ENCODE measurements at regions not wholly inside any gene's neighbourhood (a gene's known extent, or its start where the extent isn't known, plus 50 kb on each side); places are given as distances from the start of the nearest gene placed in this dataset.

DNA sequence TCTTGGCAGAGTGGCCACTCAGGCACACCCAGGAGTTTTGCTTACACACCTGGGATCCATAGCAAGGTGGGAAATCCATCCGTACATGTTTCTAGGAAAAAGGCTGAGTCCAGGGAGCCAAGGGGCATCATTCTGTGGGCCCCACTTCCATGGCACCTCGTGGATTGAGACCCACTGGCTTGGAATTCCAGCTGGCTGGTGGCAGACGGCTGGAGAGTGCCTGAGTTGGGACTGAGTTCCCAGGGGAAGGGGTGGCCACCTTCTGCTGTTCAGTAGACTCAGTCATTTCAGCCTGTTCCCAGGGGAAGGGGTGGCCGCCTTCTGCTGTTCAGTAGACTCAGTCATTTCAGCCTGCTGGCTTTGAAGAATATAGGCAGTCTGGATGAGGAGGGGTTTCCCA is 366.0 kb upstream of the GRIA3 start:
- no peaks in the 10 kb centered on the region for H3K79me2 ChIP-seq (ENCODE audit: insufficient read depth, low read length)
- H3K4me3 ChIP-seq (ENCODE audit: insufficient read depth, low read length, poor library complexity, severe bottlenecking): no peak overlapping the region
- TF ChIP-seq, protein P1, sequence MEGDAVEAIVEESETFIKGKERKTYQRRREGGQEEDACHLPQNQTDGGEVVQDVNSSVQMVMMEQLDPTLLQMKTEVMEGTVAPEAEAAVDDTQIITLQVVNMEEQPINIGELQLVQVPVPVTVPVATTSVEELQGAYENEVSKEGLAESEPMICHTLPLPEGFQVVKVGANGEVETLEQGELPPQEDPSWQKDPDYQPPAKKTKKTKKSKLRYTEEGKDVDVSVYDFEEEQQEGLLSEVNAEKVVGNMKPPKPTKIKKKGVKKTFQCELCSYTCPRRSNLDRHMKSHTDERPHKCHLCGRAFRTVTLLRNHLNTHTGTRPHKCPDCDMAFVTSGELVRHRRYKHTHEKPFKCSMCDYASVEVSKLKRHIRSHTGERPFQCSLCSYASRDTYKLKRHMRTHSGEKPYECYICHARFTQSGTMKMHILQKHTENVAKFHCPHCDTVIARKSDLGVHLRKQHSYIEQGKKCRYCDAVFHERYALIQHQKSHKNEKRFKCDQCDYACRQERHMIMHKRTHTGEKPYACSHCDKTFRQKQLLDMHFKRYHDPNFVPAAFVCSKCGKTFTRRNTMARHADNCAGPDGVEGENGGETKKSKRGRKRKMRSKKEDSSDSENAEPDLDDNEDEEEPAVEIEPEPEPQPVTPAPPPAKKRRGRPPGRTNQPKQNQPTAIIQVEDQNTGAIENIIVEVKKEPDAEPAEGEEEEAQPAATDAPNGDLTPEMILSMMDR (IDR thresholded peaks at IDR 0.05; ENCODE audit: insufficient read depth, low read length, poor library complexity, severe bottlenecking): no peak
- TF ChIP-seq EZH2phosphoT487 (conservative IDR thresholded peaks at IDR 0.05; ENCODE audit: low read length): no peak
- H4K20me1 ChIP-seq (ENCODE audit: low read depth, low read length): no peaks in the 10 kb centered on the region
- no peaks in the 10 kb centered on the region for H3K9me2 ChIP-seq (replicated peaks; ENCODE audit: insufficient read depth, low read length)
- H3K36me3 ChIP-seq (ENCODE audit: low read length): no peaks in the 10 kb centered on the region
- H3K27ac ChIP-seq (ENCODE audit: low read depth, low read length): no peak overlapping the region
- H3K27me3 ChIP-seq (ENCODE audit: low read length): no peaks in the 10 kb centered on the region
- no peak overlapping the region for H3K4me2 ChIP-seq (ENCODE audit: low read depth, low read length, poor library complexity, severe bottlenecking)
- H3K9ac ChIP-seq (ENCODE audit: low read length): no peak overlapping the region
- H3K9me3 ChIP-seq (ENCODE audit: insufficient read depth, low read length): no peaks in the 10 kb centered on the region
- H2AFZ ChIP-seq (ENCODE audit: low read depth, low read length, severe bottlenecking): no peak overlapping the region
- H3F3A ChIP-seq (ENCODE audit: insufficient read depth): no peaks in the 10 kb centered on the region

DNA sequence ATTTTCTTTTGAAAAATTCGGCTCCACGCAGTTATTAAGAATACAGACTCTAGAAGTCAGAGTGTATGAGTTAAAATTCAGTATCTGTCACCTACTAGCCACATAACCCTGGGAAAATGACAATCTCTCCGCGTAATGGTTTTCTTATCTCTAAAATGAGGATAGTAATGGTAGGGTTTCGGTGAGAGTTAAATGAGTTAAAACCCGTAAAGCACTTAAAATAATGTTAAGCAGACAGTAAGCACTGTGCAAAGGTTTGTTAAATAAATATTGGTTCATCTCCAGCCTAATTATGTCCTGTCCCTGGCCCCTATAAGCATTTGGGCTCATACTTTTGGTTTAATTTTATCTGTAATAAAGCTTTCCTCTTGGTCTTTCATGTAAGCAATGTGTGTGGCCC is 350.8 kb upstream of the GRIA3 start:
- no peaks in the 10 kb centered on the region for H3K9me2 ChIP-seq (replicated peaks; ENCODE audit: insufficient read depth, low read length)
- no peak overlapping the region for H3K9ac ChIP-seq (ENCODE audit: low read length)
- H2AFZ ChIP-seq (ENCODE audit: low read depth, low read length, severe bottlenecking): no peak overlapping the region
- no peaks in the 10 kb centered on the region for H3K27me3 ChIP-seq (ENCODE audit: low read length)
- H3K79me2 ChIP-seq (ENCODE audit: insufficient read depth, low read length): no peaks in the 10 kb centered on the region
- H4K20me1 ChIP-seq (ENCODE audit: low read depth, low read length): no peaks in the 10 kb centered on the region
- TF ChIP-seq, protein P1 (IDR thresholded peaks at IDR 0.05; ENCODE audit: insufficient read depth, low read length, poor library complexity, severe bottlenecking): no peak
- TF ChIP-seq EZH2phosphoT487 (conservative IDR thresholded peaks at IDR 0.05; ENCODE audit: low read length): no peak
- no peaks in the 10 kb centered on the region for H3K9me3 ChIP-seq (ENCODE audit: insufficient read depth, low read length)
- H3K4me2 ChIP-seq (ENCODE audit: low read depth, low read length, poor library complexity, severe bottlenecking): no peak overlapping the region
- H3K27ac ChIP-seq (ENCODE audit: low read depth, low read length): no peak overlapping the region
- H3K4me3 ChIP-seq (ENCODE audit: insufficient read depth, low read length, poor library complexity, severe bottlenecking): no peak overlapping the region
- no peaks in the 10 kb centered on the region for H3K36me3 ChIP-seq (ENCODE audit: low read length)
- no peaks in the 10 kb centered on the region for H3F3A ChIP-seq (ENCODE audit: insufficient read depth)

DNA sequence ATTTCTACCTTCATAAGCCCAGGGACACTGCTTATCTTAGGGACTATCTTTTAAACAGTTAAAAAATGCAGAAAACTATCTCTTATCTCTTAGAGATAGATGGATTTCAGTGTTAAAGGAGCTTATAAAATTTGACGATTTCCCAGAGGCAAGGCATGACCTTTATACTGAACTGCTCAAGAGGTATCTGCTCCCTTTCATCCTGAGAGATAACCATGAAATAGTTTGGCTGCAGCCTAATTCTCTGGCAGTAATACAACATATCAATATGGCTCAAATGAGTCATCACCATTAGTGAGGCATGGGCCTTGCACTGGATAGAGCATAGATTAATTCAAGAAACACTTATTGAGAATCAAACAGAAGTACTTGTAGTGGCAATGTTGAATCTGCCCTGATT is 348.2 kb upstream of the GRIA3 start:
- no peak for TF ChIP-seq EZH2phosphoT487 (conservative IDR thresholded peaks at IDR 0.05; ENCODE audit: low read length)
- TF ChIP-seq, protein P1 (IDR thresholded peaks at IDR 0.05; ENCODE audit: insufficient read depth, low read length, poor library complexity, severe bottlenecking): no peak
- H3K9me3 ChIP-seq (ENCODE audit: insufficient read depth, low read length): no peaks in the 10 kb centered on the region

More for the DNA sequence above, 348.2 kb upstream of the GRIA3 start:
- Histone ChIP-seq H3K4me2 (ENCODE audit: low read depth, low read length, poor library complexity, severe bottlenecking) (no peak overlapping the region), H3K36me3 (ENCODE audit: low read length) (no peaks in the 10 kb centered on the region), H3K4me3 (ENCODE audit: insufficient read depth, low read length, poor library complexity, severe bottlenecking) (no peak overlapping the region), H3K27ac (ENCODE audit: low read depth, low read length) (no peak overlapping the region), H3K9ac (ENCODE audit: low read length) (no peak overlapping the region), H3F3A (ENCODE audit: insufficient read depth) (no peaks in the 10 kb centered on the region), H3K27me3 (ENCODE audit: low read length) (no peaks in the 10 kb centered on the region), H3K79me2 (ENCODE audit: insufficient read depth, low read length) (no peaks in the 10 kb centered on the region), H2AFZ (ENCODE audit: low read depth, low read length, severe bottlenecking) (no peak overlapping the region), H3K9me2 (replicated peaks; ENCODE audit: insufficient read depth, low read length) (no peaks in the 10 kb centered on the region), H4K20me1 (ENCODE audit: low read depth, low read length) (no peaks in the 10 kb centered on the region)
